Caki2 (cell line): ENCODE measurements at regions not wholly inside any gene's neighbourhood (a gene's known extent, or its start where the extent isn't known, plus 50 kb on each side); places are given as distances from the start of the nearest gene placed in this dataset.

Experiments used
- DNase-seq: peaks from one replicate; pipeline ENCODE4 v3.0.0-alpha.2; 2015; ENCODE audit warnings: low read depth
- in situ Hi-C: cut with HindIII; loops from 2 replicates; pipeline ENCODE4 v1.10.0; 2016; ENCODE audit warnings: low sequenced_read_pairs, low pct_unique_long_range_greater_than_20kb, mixed read lengths

DNA sequence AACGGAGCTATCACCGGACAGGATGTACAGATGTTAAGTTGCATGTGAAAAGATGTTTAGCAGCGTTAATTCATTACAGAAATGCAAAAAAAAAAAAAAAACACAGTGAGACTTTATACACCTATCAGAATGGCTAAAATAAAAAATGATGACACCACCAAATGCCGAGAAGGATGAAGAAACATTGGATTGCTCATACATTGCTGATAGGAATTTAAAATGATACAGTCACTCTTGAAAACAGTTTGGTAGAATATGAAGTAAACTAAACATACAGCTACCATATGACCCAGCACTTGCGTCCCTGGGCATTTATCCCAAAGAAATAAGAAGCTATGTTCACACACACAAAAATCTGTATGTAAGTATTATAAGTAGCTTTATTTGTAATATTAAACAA, 574.1 kb downstream of the SLC16A7 start:
- DNase-seq = no peak
- in situ Hi-C loops = no loop called here

DNA sequence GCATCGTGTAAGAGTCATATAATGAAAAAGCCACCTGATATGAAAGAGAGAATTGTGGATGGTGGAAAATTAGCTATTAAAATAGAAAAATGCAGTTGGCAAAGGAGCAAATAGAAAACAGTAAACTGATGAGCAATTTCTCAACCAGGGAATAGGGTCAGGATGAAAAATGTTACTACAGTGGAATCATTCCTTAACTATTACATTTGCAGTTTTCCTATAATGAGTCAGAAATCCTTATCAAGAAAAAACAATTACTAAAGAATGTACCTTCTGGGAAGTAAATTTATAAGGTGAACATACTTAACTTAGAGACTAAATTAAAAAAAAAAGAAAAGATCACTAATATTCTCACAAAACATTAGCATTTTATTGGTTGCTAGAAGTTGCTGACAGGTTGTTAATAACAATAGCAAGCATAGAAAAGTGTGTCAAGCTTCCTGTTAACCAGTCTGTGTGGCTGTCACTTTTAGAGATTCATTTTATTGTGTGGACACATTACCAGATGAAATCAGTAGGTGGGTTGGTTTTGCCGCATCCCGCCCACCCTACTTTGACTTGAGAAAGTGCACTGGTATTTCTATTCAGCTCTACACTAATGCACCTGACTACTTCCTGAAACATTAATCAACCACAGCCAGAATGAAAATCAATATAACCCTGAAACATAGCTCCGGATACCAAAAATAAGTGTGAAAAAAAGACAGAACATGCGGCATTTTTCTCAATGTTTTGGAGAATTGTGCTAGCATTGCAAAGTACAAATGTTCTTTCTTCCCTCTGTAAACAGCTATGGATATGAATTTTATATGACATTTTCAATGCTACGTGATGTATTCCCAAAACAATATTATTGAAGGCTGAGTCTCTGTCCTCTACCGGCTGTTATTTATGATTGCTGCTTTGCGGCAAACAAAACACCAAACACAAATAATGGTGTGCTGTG, 576.7 kb downstream of the SLC16A7 start:
- in situ Hi-C loops = no loop called here
- DNase-seq = no peak

DNA sequence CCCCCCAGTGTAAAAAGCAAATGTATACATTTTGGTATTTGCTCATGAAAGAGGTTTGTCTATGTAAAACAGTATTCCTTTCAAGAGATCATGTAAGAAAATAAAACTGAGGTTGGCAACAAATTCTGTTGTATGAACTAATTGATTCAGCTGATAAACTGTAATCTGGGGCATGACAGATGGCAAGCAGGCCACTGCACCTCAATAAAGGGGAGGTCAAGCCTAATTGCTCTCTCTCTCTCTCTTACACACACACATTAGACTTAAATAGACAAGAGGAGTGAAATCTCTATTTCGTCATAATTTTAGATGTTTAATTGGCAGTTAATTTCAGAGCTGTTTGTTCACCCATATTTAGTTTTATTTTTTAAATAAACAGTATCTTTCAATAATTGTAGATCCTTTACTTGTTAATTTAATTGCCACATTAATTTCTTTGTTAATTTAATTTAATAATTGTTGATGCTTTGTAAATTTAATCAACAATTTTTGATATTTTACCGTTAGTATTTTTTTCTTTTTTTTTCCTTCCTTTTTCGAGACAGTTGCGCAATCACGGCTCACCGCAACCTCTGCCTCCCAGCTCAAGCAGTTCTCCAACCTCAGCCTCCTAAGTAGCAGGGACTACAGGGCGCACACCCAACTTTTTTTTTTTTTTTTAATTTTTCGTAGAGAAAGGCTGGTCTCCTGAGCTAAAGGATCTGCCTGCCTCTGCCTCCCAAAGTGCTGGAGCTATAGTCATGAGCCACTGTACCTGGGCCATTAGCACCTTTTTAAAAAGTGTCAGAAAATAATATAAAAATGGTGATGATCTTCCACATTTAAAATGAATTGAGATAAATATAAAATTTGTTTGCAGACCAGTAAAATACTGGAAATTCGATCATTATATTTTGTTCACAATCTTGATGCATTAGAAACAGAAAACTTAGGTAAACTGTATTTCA, 577.7 kb downstream of the SLC16A7 start:
- DNase-seq = no peak
- in situ Hi-C loops = no loop called here

DNA sequence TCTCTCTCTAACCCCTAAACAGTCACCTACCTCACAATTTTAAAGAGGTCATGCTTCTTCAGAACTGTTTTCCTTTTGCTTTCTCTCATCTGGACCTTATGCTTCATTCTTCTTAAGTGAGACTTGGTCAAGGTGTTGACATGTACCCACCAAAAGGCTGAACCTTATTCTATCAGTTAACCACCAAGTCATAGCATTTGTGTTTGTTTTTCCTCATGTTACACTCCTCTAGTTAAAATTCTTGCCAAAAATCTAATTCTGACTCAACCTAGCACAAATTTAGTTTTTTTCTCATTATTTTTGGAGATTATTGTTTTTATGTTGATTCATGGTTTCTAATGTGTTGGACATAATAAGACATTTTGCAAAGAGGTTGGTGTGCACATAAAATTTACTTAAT, 578.6 kb downstream of the SLC16A7 start:
- no peak for DNase-seq
- in situ Hi-C loops = no loop called here

DNA sequence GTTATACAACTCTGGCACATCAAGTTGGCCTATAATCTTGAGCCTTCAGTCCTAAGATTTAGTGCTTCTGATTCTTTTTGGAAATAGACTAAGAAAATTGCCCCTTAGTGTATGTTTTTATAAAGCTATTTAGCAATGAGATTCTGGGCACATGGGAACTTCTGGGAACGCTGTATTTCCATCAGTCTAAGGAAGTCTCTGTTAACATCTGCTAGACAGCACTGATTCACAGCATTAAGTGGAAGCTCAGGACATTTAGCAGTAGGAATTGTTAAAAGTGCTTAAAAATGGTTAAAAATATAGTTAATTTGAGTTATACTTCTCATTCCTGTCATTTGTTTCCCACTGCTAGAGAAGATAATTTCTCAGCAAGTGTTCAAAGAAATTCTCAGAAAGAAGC, 579.1 kb downstream of the SLC16A7 start:
- no peak for DNase-seq
- in situ Hi-C loops = no loop called here

DNA sequence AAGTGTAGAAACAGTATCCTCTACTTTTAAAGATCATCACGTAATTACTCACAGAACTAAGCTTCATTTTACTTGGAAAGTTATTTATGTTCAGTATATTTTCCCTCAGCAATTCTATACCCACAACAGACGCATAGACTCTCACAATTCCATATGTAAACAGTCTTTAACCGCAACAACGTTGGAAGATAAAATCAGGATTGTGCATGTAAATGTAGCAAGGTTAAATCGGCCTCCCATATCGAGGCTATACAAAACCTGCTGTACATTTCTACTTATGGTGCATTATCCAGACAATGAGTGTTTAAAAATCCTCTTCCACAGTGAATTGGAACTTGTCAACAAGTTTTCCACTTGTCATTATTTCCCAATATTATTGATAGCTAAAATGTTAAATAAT, 581.1 kb downstream of the SLC16A7 start:
- in situ Hi-C loops = no loop called here

DNA sequence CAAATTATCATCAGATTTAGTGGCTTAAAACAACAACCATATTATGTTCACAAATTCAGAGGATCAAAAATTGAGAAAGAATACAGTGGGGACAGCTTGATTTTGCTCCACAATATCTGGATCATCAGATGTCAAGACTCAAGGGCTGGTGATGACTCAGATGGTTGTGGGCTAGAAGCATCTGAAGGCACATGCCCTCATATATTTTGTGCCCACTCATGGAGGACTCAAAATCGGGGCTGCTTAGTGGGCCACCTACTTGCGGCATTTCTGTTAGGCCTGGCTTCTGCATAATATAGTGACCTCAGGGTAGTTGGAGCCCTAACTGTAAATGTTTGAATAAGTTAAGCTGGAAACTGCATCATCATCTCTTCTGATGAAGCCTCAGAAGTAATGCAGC, 584.5 kb downstream of the SLC16A7 start:
- DNase-seq = no peak
- in situ Hi-C loops = no loop called here

More for the DNA sequence above, 581.1 kb downstream of the SLC16A7 start:
- no peak for DNase-seq

DNA sequence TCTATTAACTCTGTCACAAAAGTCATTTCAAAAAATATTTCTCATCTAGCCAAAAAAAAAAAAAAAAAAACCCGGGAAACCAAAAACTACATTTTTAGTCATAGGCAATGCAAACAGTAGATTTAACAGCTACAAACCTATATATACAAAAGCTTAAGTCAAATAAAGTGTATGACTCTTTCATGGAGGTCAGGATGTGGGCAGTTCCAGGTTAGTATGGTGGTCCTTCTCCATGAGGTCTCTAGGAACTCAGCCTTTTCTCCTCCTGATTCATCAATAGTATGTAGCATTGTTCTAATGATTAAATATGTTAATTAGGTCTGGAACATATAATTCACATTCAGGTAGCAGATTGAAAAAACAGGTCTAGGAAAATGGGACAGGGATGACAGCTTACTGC, 586.5 kb downstream of the SLC16A7 start:
- in situ Hi-C loops = no loop called here
- no peak for DNase-seq

DNA sequence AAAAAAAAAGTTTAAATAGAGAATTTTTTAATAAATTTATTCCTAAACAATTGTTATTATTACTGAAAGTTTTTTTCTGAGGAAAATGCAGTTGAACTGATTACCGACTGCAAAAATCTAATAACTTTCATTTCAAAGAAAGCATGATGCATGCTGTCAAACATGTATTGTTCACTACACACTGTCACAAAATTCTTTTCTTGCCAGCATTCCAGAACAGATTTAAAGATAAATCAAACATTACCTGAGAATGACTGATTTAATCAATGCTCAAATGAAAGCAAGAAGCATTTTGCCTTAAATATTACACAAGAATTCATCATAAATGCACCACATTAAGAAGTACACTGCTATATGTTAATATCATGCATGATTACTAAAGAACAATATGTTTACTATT, 588.3 kb downstream of the SLC16A7 start:
- in situ Hi-C loops = no loop called here
- no peak for DNase-seq

DNA sequence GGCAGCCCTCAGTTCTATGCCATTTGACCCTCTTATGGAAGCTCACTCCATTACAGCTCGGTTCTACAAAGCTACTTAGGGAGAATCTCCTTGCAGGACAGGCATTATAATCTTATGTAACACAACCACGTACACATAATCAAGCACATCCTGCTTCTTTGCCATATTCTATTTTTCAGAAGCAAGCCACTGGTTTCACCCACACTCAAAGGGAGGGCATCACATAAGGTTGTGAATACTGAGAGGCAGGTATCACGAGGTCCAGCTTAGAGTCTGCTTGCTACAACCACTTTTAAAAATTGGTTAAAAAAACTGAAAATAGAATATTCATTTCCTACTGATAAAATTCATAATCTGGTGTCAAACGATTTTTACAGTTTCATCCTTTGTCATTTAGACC, 589.2 kb downstream of the SLC16A7 start:
- in situ Hi-C loops = no loop called here

DNA sequence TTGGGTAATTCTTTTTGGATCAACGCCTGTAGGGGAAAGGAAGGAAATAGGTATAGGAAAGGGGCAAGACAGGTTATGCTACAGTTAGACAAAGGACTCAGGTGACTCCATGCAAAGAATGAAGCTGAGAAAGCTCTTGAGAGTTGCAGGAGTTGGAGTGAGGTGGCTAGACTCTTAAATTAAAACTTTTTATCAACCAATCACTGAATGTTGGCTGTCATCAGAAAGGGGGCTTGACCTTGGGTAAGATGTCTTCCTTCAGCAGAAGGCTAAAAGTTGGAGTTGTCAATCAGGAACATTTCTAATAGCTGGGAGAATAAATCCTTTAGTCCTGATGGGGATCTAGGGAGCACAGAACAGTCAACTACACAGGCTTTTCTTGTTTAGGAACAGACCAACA, 595.4 kb downstream of the SLC16A7 start:
- DNase-seq = no peak
- in situ Hi-C loops = no loop called here

More for the DNA sequence above, 589.2 kb downstream of the SLC16A7 start:
- DNase-seq = no peak

DNA sequence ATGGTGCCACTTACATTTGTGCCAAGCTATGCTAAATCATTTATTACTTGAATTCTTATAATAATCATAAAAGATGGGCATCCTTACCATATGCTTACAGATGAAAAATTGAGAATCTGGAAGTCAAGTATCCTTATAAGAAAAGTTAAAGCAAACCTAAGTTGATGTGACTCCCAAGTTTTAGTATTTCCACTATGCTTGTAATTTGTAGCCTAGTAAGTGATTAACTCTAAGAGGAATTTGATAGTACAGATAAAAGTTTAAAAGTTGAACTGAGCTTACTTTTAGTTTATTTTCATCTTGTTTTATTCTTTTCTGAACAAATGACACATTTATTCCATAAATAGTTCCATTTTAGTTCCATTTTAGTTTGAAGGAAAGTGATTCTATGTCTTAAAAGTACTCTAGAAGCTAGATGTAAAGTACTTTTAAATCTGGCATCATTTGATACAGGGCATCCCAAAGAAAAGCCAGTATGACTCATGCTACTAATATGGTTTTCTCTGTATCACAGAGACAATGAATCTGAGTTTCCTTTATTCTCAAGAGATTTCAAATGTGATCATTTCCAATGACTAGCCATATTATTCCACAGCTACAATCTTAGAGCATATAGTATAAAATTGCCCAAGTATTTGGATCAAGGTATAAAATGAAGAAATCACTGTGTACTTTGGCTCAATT, 596.0 kb downstream of the SLC16A7 start:
- DNase-seq = peak; percentile 14
- in situ Hi-C loops = no loop called here

DNA sequence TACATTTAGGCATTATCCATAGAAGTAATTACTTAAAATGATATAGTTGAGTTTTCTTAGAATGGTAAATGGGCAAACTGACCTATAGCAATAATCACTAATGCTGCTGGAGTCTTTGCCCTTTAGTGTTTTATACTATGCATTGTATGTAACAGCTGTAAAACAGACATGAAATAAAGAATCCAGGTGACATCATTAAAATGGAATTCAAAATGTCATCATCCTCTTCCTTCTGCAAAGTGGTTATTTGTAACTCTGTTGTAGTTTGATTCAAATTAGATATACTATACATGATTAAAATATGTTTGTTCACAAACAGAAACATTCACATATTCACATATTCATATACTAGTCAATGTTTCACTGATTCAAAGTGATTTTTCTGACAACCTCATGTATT, 598.8 kb downstream of the SLC16A7 start:
- DNase-seq = no peak
- in situ Hi-C loops = no loop called here

DNA sequence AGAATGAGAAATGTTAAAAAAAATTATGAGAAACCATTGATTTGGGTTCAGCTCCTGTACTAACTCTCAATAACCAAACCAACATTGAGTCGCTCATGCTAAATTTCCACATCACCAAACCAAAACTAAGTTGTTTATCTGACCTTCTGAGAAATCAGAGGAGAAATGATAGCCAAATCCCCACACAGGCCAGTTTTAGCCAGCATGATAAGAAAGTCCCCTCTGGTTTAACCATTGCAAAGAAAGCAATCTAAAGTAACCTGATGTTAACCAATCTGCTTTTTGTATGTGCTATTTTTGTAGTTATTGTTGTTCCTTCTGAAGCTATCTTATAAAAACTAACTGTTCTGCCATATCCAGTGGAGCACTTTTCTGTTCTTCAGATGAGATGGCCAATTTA, 599.7 kb downstream of the SLC16A7 start:
- in situ Hi-C loops = no loop called here
- no peak for DNase-seq

DNA sequence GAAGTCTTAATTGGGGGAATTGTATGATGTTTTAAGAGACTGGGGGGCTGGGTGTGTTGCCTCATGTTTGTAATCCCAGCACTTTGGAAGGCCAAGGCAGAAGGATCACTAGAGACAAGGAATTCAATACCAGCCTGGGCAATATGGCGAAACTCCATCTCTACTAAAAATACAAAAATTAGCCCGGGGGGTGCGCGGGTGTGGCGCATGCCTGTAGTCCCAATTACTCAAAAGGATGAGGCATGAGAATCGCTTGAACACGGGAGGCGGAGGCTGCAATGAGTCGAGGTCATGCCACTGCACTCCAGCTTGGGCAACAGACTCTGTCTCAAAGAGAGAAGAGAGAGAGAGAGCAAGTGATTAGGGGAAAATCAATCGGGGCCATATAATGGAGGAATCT, 600.5 kb downstream of the SLC16A7 start:
- DNase-seq = no peak
- in situ Hi-C loops = no loop called here

DNA sequence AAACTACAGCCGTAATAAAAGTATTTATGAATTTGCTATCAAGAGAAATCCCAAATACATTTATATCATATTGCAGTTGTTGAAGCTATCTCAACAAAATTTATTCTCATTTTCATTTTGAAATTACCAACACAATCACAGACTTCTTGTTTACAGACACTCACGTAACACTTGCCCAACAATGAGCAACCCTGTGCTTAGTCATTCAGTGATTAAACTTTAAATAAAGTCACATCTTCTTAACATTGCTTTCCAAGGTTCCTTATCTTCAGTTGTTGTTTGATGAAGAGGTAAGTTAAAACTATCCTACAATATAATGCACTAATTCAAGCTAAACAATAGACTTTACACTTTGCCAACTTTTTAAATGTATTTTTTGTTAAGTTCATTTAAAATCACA, 601.8 kb downstream of the SLC16A7 start:
- in situ Hi-C loops = no loop called here
- DNase-seq = no peak

DNA sequence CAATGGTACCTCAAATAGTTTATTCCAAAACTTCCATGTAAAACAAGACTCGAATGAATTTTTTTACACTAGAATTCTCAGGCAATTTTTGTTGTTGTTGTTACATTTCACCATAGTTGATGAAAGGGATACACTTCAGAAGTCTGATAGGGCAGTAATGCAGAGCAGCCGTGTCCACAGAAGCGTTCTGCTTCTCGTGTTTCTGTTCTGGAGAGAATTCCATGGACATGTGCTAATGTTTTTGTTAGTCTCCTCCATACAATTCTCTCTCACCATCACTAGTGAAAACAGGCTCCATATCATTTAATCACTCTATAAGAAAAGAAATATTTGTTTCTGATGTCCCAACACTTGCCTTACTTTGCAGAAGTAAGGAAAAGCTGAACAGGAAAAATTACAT, 606.1 kb downstream of the SLC16A7 start:
- in situ Hi-C loops = no loop called here
- no peak for DNase-seq

DNA sequence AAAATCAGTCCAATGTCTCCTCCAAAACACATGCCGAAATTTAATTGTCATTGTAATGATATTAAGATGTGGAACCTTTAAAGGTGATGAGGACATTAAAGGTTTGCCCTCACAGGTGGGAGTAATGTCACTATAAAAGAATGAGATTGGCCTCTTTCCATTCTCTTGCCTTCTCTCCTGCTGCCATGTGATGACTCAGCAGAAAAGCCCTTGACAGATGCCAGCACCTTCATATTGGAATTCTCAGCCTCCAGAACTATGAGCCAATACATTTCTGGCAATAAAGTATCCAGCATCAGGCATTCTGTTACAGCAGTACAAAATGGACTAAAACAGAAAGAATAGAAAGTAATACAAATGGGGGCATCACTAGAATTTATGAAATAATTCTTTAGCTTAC, 609.7 kb downstream of the SLC16A7 start:
- DNase-seq = peak; percentile 53
- in situ Hi-C loops = no loop called here

DNA sequence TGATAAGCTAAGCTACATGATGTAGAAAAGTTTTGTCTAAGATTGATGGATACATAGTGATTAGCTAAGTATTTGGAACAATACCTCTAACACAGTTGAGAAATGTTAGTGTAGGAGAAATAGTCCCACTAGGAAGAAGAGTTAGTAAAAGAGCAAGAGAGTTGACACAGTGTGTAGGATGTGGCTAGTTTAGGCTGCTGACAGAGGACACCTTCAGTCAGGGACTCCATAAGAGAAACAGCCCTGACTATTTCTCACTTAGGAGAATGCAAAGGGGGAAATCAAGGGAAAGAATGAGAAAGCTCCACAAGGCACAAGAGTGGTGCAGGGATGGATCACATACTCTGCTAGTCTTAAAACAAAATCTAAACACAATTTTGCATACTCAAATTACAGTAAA, 613.7 kb downstream of the SLC16A7 start:
- in situ Hi-C loops = no loop called here
- DNase-seq = no peak
